ENCODE measurements at regions not wholly inside any gene's neighbourhood (a gene's known extent, or its start where the extent isn't known, plus 50 kb on each side); places are given as distances from the start of the nearest gene placed in this dataset.

DNA sequence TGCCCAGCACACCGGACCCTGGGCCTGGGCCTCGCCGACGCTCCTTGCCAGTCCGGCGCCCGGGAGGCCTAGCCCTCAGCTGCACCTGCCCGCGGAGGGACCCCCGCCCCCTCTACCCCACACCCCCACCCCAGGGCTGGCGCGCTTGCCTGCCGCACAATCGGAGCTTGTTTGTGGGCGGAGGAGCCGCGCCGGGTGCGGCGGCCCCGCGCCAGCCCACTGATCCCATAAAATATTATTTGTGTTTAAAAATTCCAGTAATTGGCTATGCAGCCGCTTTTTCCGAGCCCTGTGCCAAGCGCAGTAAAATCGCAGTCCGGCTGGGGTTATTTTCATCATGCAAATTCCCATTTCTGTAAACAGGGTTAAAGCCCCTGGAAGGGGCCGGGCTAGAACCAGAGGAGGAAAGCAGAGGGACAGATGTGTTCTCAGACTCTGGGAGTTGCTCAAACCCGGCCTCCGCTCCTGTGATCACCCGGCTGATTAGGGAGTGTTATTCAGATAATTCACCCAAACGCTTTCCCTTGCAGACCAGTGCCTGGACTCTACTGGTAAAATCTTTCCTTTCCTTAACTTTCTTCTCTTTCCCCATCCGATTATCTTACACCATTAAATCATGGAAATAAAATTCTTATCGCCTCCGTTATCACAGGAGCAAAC is 93.1 kb downstream of the NCR2 start:
- peak overlapping the region; percentile 51 for H3K4me3 ChIP-seq (ENCODE audit: low read depth, low read length)
- TF ChIP-seq, protein P1, sequence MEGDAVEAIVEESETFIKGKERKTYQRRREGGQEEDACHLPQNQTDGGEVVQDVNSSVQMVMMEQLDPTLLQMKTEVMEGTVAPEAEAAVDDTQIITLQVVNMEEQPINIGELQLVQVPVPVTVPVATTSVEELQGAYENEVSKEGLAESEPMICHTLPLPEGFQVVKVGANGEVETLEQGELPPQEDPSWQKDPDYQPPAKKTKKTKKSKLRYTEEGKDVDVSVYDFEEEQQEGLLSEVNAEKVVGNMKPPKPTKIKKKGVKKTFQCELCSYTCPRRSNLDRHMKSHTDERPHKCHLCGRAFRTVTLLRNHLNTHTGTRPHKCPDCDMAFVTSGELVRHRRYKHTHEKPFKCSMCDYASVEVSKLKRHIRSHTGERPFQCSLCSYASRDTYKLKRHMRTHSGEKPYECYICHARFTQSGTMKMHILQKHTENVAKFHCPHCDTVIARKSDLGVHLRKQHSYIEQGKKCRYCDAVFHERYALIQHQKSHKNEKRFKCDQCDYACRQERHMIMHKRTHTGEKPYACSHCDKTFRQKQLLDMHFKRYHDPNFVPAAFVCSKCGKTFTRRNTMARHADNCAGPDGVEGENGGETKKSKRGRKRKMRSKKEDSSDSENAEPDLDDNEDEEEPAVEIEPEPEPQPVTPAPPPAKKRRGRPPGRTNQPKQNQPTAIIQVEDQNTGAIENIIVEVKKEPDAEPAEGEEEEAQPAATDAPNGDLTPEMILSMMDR (conservative IDR thresholded peaks at IDR 0.05; ENCODE audit: low read depth, low read length): no peak
- no peak for DNase-seq (ENCODE audit: low read depth)

DNA sequence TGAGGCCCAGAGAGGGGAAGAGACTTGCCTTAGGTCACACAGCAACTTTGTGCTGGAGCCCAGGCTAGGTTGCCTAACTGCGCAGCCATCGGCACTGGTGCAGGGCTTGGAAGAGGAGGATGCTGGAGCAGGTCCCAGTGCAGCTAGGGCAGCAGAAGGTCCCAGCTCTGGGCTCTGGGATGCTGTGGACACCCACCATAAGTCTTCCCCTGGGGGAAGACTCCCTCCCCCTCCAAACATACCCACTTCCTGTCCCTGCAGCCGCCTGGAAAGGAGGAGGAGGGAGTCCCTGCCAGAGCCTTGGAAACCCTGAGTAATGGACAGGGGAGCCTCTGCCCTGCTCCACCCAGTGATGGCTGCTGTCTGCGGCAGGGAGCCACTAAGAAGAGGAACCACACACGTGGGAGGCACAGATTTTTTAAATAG is 93.6 kb downstream of the NCR2 start:
- TF ChIP-seq, protein P1 (conservative IDR thresholded peaks at IDR 0.05; ENCODE audit: low read depth, low read length): no peak
- no peak overlapping the region for H3K4me3 ChIP-seq (ENCODE audit: low read depth, low read length)
- no peak for DNase-seq (ENCODE audit: low read depth)

DNA sequence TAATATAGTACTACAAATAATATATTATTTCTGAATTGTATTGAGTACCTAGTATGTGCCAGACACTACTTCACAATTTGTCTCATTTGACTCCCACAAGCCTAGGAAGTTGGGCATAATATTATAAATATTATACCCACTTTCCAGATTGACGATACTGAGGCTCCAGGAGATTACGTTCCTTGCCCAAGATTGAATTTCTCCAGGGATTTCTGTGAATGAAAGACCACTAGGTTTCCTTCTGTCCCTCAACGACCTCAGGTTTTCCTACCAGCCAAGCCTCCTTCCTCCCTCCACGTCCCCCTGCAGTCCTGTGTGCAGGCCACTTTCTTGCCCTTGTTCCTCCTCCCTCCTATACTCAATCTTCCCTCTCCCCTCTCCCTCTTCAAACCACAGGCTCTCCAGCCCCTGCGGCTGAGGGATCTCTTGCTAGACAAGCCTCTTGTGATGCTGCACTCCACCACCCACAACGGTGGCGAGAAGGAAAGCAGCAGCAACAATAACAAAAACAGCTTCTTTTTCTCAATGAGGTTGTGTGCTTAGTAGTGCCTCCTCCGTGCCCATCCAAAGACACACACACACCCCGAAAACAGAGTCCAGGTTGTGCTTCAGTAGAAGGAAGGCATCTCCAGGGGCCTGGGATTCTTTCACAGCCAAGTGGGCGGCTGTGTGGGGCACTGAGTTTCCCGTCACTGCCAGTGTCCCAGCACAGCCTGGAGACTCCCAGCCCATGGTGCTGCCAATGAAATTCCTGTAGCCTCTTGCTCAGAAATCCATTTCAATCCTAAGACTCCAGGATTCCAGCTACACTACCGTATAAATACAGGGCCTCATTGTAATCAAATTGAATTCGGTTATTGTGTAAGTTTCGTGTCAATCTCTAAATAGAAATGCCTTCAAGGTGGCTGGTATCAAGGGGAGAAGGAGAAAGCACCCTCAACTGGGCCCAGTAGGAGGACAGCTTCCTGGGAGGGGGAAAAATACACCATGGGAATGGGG is 94.4 kb downstream of the NCR2 start:
- TF ChIP-seq, protein P1 (conservative IDR thresholded peaks at IDR 0.05; ENCODE audit: low read depth, low read length): no peak
- no peak overlapping the region for H3K4me3 ChIP-seq (ENCODE audit: low read depth, low read length)
- no peak for DNase-seq (ENCODE audit: low read depth)

DNA sequence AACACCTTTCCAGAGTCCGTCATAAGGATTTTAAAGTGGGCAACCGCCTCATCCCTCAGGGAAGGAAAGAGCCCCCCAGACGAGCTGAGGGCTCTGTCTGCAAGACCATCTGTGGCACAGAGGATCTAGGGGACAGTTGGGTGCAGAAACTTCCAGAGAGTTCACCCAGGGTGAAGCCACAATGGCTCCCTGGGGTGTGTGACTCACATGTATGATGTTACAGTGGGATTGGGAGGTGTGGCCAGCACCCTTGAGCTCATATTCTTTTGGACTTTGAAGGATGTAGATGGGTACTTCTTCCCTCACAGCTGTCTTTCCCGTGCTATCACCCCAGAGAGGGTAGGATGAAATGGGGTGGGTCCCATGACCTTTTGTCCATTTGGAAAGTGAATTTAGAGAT is 95.5 kb downstream of the NCR2 start:
- TF ChIP-seq, protein P1 (conservative IDR thresholded peaks at IDR 0.05; ENCODE audit: low read depth, low read length): no peak
- no peak overlapping the region for H3K4me3 ChIP-seq (ENCODE audit: low read depth, low read length)
- no peak for DNase-seq (ENCODE audit: low read depth)

DNA sequence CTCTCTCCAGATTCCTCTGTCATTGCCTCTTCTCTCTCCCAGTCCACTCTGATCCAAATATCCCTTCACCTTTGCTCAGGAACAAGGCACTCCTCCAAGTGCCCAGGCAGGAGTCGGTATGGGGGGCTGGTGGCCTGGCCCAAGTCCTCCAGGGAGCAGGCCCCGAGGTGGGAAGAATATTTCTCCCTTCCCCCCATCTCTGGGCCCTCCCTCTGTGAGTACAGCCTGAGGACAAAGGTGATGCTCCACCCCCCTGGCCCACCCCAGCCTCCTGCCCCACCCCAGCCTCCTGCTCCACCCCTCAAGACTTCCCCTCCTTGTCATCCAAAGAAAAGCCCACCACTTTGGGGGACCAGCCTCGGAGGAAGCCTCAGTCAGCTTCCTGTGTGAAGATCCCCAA is 96.9 kb downstream of the NCR2 start:
- no peak for DNase-seq (ENCODE audit: low read depth)
- TF ChIP-seq, protein P1 (conservative IDR thresholded peaks at IDR 0.05; ENCODE audit: low read depth, low read length): no peak
- no peak overlapping the region for H3K4me3 ChIP-seq (ENCODE audit: low read depth, low read length)

DNA sequence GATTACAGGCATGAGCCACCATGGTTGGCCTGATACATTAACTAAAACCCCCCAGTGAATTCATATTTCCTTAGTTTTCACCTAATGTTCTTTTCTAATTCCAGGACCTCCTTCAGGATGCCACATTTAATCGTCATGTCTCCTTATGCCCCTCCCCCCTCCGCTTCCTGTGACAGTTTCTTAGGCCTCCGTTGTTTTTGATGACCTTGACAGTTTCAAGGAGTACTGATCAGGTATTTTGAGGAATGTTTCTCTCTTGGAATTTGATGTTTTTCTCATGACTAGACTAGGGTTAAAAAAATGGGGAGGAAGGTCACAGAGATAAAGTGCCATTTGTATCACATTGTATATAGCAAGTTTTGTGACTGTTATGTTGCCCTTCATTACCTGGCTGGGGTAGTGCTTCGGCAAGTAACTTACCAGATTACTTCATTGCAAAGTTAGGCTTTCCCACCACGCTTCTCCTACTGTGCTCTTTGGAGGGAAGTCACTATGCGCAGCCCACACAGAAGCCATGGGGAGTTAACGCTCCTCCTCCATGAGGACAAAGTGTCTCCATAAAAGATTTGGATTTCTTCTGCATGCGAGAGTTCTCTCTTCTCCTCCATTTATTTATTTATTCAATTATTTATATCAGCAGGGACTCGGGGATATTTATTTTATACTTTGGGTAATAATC is 99.5 kb downstream of the NCR2 start:
- TF ChIP-seq, protein P1 (conservative IDR thresholded peaks at IDR 0.05; ENCODE audit: low read depth, low read length): no peak
- H3K4me3 ChIP-seq (ENCODE audit: low read depth, low read length): no peak overlapping the region
- DNase-seq (ENCODE audit: low read depth): no peak
